ENCODE measurements at regions not wholly inside any gene's neighbourhood (a gene's known extent, or its start where the extent isn't known, plus 50 kb on each side); places are given as distances from the start of the nearest gene placed in this dataset.

GRCh38 chr2:12607971-12608370 is 108.8 kb upstream of the TRIB2 start:
- FAIRE-seq = no peak
- TF ChIP-seq CTCF (IDR thresholded peaks at IDR 0.05; ENCODE audit: insufficient read depth, missing control alignments) = no peak
- no peak for DNase-seq (ENCODE audit: insufficient read length, low spot score)

DNA sequence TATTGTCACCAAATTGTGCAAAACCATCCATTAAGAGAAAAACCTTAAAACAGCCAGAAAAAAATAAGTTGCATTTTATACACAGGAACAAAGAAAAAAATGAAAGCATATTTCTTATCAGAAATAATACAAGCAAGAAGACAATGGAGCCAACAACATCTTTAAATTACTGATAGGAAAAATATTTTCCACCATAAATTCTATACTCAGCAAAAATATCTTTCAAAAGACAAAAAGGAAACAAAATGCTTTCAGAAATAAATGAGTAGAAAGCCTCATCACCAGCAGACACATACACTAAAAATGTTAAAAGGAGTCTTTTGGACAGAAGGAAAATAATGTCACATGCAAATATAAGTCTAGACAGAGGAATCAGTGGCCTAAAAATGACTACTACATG is 106.4 kb upstream of the TRIB2 start:
- no peak for FAIRE-seq
- DNase-seq (ENCODE audit: insufficient read length, low spot score) = no peak
- no peak for TF ChIP-seq CTCF (IDR thresholded peaks at IDR 0.05; ENCODE audit: insufficient read depth, missing control alignments)

DNA sequence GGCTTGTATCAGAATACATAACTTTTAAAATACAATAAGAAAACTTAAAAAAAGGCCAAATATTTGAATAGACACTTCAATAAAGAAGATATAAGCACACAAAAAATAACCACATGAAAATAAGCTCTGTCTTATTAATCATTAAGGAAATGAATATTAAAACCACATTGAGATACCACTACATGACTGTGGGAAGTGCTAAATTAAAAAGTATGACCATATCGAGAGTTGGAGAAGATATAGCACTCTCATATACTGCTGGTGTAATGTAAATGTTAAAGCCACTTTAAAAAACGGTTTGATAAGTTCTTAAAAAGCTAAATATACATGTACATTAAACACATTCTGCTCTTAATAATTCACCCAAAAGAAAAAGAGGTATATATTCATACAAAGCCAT is 104.6 kb upstream of the TRIB2 start:
- DNase-seq (ENCODE audit: insufficient read length, low spot score) (no peak), FAIRE-seq (no peak)
- TF ChIP-seq CTCF (IDR thresholded peaks at IDR 0.05; ENCODE audit: insufficient read depth, missing control alignments) = no peak

DNA sequence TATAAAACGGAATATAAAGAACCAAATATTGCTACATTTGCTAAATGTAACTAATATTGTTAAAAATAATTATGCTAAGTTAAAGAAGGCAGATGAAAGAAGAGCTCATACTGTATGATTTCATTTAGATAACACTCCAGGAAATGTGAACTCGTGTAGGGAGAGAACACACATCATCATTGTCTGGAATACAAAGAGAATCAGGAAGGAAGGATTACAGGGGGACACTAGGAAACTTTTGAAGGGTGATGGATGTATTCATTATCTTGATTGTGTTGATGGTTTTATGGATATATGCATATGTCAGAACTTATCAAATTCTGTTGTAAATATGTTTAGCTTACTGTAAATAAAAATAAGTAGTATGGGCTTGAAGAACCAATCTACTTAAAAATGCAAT is 104.1 kb upstream of the TRIB2 start:
- DNase-seq (ENCODE audit: insufficient read length, low spot score) = no peak
- TF ChIP-seq CTCF (IDR thresholded peaks at IDR 0.05; ENCODE audit: insufficient read depth, missing control alignments) = no peak
- FAIRE-seq = no peak

DNA sequence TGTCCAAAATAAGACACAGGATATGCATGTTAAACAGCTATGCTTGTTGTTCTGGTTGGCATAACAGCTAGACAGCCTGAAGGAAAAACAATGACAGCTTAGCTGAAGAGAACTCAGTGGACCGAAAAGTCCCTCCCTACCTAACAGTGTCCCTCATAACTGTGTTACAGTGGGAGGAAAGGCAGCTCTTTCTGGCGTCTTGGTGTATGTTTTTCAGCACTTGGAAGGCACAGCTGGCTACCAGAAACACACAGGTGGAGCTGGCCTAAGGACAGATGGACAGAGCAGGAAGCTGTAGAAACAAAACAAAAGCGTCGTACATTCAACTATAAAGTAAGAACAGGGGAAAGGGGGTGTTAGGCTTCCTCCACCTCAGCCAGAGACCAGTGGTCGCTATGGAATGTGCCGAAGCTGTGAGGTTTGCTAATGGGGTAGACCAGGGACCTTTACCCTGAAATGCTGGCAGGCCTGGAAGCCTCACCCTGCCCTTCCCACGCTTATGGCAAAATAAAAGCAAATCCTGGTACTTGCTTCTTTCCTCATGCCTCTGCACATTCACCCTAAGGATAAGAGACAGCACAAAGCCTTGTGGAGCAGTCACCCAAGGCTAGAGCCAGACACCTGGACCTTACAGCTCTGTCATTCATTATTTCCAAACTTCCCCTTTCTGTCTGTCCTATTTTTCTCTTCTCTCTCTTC is 103.5 kb upstream of the TRIB2 start:
- DNase-seq (ENCODE audit: insufficient read length, low spot score) (no peak), FAIRE-seq (no peak)
- no peak for TF ChIP-seq CTCF (IDR thresholded peaks at IDR 0.05; ENCODE audit: insufficient read depth, missing control alignments)

DNA sequence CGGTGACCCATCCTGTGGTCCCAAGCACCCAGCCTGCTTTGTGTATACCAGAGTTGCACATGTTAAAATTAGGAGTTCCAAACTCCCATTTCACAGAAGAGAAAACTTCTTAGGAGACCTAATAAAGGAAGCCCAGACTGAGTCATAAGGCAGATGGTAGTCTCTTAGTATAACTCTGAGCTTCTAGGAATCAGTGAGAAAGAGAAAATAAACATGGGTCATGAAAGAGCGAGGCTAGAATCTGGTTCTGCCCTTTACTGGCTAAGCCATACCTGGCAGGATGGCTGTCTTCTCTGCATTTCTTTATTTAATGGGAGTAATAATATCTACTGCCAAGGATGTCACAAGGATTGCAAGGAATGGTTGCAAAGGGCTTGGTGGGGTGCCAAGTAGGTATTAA is 101.2 kb upstream of the TRIB2 start:
- no peak for DNase-seq (ENCODE audit: insufficient read length, low spot score)
- FAIRE-seq = no peak
- TF ChIP-seq CTCF (IDR thresholded peaks at IDR 0.05; ENCODE audit: insufficient read depth, missing control alignments) = no peak

GRCh38 chr2:12616456-12617156 is 100.1 kb upstream of the TRIB2 start:
- no peak for DNase-seq (ENCODE audit: insufficient read length, low spot score)
- TF ChIP-seq CTCF (IDR thresholded peaks at IDR 0.05; ENCODE audit: insufficient read depth, missing control alignments) = no peak
- FAIRE-seq = no peak
